ENCODE measurements at regions not wholly inside any gene's neighbourhood (a gene's known extent, or its start where the extent isn't known, plus 50 kb on each side); places are given as distances from the start of the nearest gene placed in this dataset.
A peak's percentile ranks its signal among the peaks of the same experiment; 100 is the strongest.

GRCh38 chr6:93784794-93785693, 365.7 kb upstream of the EPHA7 start:
- DNase-seq (ENCODE audit: low read depth): no peak

GRCh38 chr6:93779086-93779841, 359.9 kb upstream of the EPHA7 start:
- DNase-seq (ENCODE audit: low read depth): no peak

GRCh38 chr6:93759190-93759589, 339.8 kb upstream of the EPHA7 start:
- no peak for DNase-seq (ENCODE audit: low read depth)

- DNase-seq (ENCODE audit: low read depth): no peak
These were observed 332.6 kb upstream of the EPHA7 start for GRCh38 chr6:93751969-93752368.

GRCh38 chr6:93749930-93750329, 330.6 kb upstream of the EPHA7 start:
- DNase-seq (ENCODE audit: low read depth): no peak

- no peak for DNase-seq (ENCODE audit: low read depth)
These were observed 329.8 kb upstream of the EPHA7 start for GRCh38 chr6:93749191-93749590.

- DNase-seq (ENCODE audit: low read depth): no peak
These were observed 327.5 kb upstream of the EPHA7 start for GRCh38 chr6:93746892-93747291.

- no peak for DNase-seq (ENCODE audit: low read depth)
These were observed 325.9 kb upstream of the EPHA7 start for GRCh38 chr6:93745306-93745705.

- no peak for DNase-seq (ENCODE audit: low read depth)
These were observed 315.7 kb upstream of the EPHA7 start for GRCh38 chr6:93735099-93735498.

- DNase-seq (ENCODE audit: low read depth): no peak
These were observed 311.9 kb upstream of the EPHA7 start for GRCh38 chr6:93731306-93731705.

- no peak for DNase-seq (ENCODE audit: low read depth)
These were observed 308.8 kb upstream of the EPHA7 start for GRCh38 chr6:93728150-93728549.

GRCh38 chr6:93727447-93727846, 308.1 kb upstream of the EPHA7 start:
- DNase-seq (ENCODE audit: low read depth): no peak

GRCh38 chr6:93721386-93722048, 302.2 kb upstream of the EPHA7 start:
- no peak for DNase-seq (ENCODE audit: low read depth)

- no peak for DNase-seq (ENCODE audit: low read depth)
These were observed 294.6 kb upstream of the EPHA7 start for GRCh38 chr6:93713974-93714373.

- no peak for DNase-seq (ENCODE audit: low read depth)
These were observed 284.1 kb upstream of the EPHA7 start for GRCh38 chr6:93703431-93703830.

GRCh38 chr6:93701526-93701925, 282.2 kb upstream of the EPHA7 start:
- DNase-seq (ENCODE audit: low read depth): no peak

- no peak for DNase-seq (ENCODE audit: low read depth)
These were observed 266.1 kb upstream of the EPHA7 start for GRCh38 chr6:93685494-93685893.

- DNase-seq (ENCODE audit: low read depth): no peak
These were observed 265.0 kb upstream of the EPHA7 start for GRCh38 chr6:93684339-93684738.

GRCh38 chr6:93679836-93680235, 260.5 kb upstream of the EPHA7 start:
- DNase-seq (ENCODE audit: low read depth): peak; percentile 22

GRCh38 chr6:93678841-93679454, 259.6 kb upstream of the EPHA7 start:
- no peak for DNase-seq (ENCODE audit: low read depth)

- DNase-seq (ENCODE audit: low read depth): no peak
These were observed 258.1 kb upstream of the EPHA7 start for GRCh38 chr6:93677264-93677965.

- DNase-seq (ENCODE audit: low read depth): no peak
These were observed 257.2 kb upstream of the EPHA7 start for GRCh38 chr6:93676581-93676980.

All from CMK (cell line).